HepG2 (cell line): ENCODE measurements at regions not wholly inside any gene's neighbourhood (a gene's known extent, or its start where the extent isn't known, plus 50 kb on each side); places are given as distances from the start of the nearest gene placed in this dataset.

ENCODE experiments used
- CTCF ChIP-seq: sonication (generic); formaldehyde crosslinking; IDR thresholded peaks from 2 replicates; pipeline ENCODE4 v1.5.0; 2020; ENCODE audit warnings: mild to moderate bottlenecking, missing genetic modification reagents, moderate library complexity
- POLR2AphosphoS5 ChIP-seq: IDR thresholded peaks from 2 replicates; pipeline ENCODE4 v1.6.1; 2012; ENCODE audit warnings: low read depth, low read length

- TF ChIP-seq POLR2AphosphoS5 = no peak
- TF ChIP-seq CTCF (CRISPR knock-in tag) = no peak
These were observed 123.9 kb downstream of the RFLNA start for GRCh38 chr12:124418791-124419190.
